HAP-1 (cell line): ENCODE measurements at regions not wholly inside any gene's neighbourhood (a gene's known extent, or its start where the extent isn't known, plus 50 kb on each side); places are given as distances from the start of the nearest gene placed in this dataset.

Experiments used
- DNase-seq, 2 experiments: peaks; one replicate each; pipeline ENCODE4 v3.0.0-alpha.2; 2016 to 2020; ENCODE audit warnings: low spot score in 2 of 2
- H3K27me3 ChIP-seq: fragments of 250-450 bp; sonication (Bioruptor Pico); 2 replicates; pipeline ENCODE4 v1.5.1; 2020; ENCODE audit warnings: low read depth, mild to moderate bottlenecking, moderate library complexity
- H3K36me3 ChIP-seq: fragments of 250-450 bp; sonication (Bioruptor Pico); replicated peaks from 2 replicates; pipeline ENCODE4 v1.5.1; 2020; ENCODE audit warnings: mild to moderate bottlenecking
- H3K4me1 ChIP-seq: fragments of 250-450 bp; sonication (Bioruptor Pico); 2 replicates; pipeline ENCODE4 v1.5.1; 2020; ENCODE audit warnings: mild to moderate bottlenecking
- H3K4me3 ChIP-seq: fragments of 250-450 bp; sonication (Bioruptor Pico); 2 replicates; pipeline ENCODE4 v1.5.1; 2020; ENCODE audit warnings: mild to moderate bottlenecking, moderate library complexity
- H3K9me3 ChIP-seq: fragments of 250-450 bp; sonication (Bioruptor Pico); 2 replicates; pipeline ENCODE4 v1.5.1; 2020; ENCODE audit warnings: mild to moderate bottlenecking, moderate library complexity
- in situ Hi-C: fragments of 300-500 bp; cut with MboI; formaldehyde crosslinking; loops from 3 replicates; pipeline ENCODE4 v1.14.3; 2020; ENCODE audit warnings: low sequenced_read_pairs, inconsistent platforms, mixed read lengths

GRCh38 chr16:8110572-8111514 is 479.5 kb downstream of the TMEM114 start:
- in situ Hi-C loops, result no loop called here
- no peak overlapping the region for H3K4me3 ChIP-seq
- H3K27me3 ChIP-seq, result no peaks in the 10 kb centered on the region
- no peaks in the 10 kb centered on the region for H3K36me3 ChIP-seq
- no peaks in the 10 kb centered on the region for H3K9me3 ChIP-seq
- no peaks in the 10 kb centered on the region for H3K4me1 ChIP-seq
- no peak for DNase-seq

GRCh38 chr16:8109510-8110369 is 480.6 kb downstream of the TMEM114 start:
- no peak for DNase-seq
- no peaks in the 10 kb centered on the region for H3K9me3 ChIP-seq
- H3K27me3 ChIP-seq, result no peaks in the 10 kb centered on the region
- H3K4me3 ChIP-seq, result no peak overlapping the region
- no peaks in the 10 kb centered on the region for H3K4me1 ChIP-seq
- no peaks in the 10 kb centered on the region for H3K36me3 ChIP-seq
- in situ Hi-C loops, result no loop called here

DNA sequence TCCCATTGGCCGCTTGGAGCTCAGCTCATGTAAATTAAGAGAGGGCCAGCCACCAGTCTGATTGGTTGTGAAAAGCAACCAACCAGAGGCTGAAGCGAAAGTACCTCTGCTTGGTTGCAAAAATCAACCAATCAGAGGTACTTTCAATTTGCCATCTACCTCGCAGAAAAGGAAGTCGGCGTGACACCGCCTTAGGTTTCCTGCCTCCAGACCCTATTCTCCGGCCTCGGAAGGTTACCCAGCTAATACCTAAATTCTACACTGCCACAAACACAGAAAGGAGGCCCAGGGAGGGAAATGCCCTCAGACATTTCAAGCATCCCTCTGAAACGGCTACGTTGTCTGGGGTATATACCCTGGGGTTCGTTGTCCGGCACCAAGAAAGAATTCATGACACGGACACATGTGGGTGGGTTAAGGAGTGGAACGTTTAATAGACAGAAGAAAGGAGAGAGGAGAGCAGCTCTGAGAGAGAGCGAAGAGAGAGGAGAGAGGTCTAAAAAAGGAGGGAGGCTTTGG is 481.3 kb downstream of the TMEM114 start:
- Histone ChIP-seq H3K4me1 (no peaks in the 10 kb centered on the region), H3K9me3 (no peaks in the 10 kb centered on the region), H3K4me3 (no peak overlapping the region), H3K36me3 (no peaks in the 10 kb centered on the region), H3K27me3 (no peaks in the 10 kb centered on the region)
- in situ Hi-C loops, result no loop called here
- DNase-seq, result no peak

DNA sequence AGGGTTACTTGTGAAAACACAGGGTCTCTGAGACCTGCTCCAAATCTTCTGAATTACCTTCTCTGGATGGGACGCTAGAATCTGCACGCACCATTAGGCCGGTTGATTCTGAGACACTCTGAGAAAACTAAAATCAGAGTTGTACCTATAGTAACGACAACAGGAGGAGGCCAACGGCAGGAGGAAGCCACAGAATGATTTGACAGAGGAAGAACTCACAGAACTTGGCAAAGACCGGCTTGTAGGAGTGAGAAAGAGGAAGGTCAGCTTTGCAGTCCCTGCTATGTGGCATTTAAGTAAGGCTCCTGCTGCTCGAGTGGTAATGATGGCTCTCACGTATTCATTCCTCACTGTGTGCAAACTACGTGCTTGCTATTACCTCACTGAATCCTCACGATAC is 483.0 kb downstream of the TMEM114 start:
- Histone ChIP-seq H3K4me3 (no peak overlapping the region), H3K36me3 (no peaks in the 10 kb centered on the region), H3K4me1 (no peaks in the 10 kb centered on the region), H3K9me3 (no peaks in the 10 kb centered on the region), H3K27me3 (no peaks in the 10 kb centered on the region)
- no peak for DNase-seq
- in situ Hi-C loops, result no loop called here

DNA sequence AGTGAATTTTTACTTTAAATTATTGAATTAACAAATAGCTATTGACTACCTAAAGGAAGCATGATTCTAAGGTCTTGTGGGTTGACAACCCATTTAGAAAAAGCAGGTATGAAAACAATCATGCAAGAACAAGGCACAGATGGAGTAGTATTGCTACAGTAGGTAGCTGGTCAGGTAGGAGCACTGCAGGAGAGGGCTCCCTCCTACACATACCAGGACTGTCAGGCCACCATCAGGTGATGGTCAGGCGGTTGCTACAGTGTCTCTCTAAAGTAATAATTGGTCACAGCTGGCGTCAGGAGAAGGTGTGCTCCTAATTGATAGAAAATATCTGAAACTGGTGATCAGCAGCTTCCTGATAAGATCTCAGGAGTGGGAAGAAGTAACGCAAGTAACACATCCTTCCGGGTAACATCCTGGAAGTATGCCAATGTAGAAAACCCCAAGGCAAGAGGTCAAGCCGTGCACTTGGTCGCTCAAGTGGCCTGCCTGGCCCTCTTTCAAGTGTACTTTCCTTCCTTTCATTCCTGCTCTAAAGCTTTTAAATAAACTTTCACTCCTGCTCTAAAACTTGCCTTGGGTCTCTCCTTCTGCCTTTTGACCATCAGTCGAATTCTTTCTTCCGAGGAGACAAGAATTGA is 486.5 kb downstream of the TMEM114 start:
- no peaks in the 10 kb centered on the region for H3K36me3 ChIP-seq
- in situ Hi-C loops, result no loop called here
- no peak for DNase-seq
- no peak overlapping the region for H3K4me3 ChIP-seq
- no peaks in the 10 kb centered on the region for H3K9me3 ChIP-seq
- H3K27me3 ChIP-seq, result no peaks in the 10 kb centered on the region
- H3K4me1 ChIP-seq, result no peaks in the 10 kb centered on the region

DNA sequence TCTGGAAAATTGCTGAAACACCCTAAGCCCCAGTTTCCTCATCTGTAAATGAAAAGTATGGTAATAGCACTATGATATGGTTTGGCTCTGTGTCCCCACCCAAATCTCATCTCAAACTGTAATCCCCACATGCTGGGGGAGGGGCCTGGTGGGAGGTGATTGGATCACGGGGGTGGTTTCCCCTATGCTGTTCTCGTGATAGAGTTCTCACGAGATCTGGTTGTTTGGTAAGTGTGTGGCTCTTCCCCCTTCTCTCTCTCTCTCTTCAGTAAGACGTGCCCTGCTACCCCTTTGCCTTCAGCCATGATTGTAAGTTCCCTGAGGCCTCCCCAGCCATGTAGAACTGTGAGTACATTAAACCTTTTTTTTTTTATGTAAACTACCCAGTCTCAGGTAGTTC is 490.7 kb downstream of the TMEM114 start:
- H3K9me3 ChIP-seq, result no peaks in the 10 kb centered on the region
- in situ Hi-C loops, result no loop called here
- no peak for DNase-seq
- H3K36me3 ChIP-seq, result no peaks in the 10 kb centered on the region
- no peaks in the 10 kb centered on the region for H3K4me1 ChIP-seq
- no peak overlapping the region for H3K4me3 ChIP-seq
- no peaks in the 10 kb centered on the region for H3K27me3 ChIP-seq

GRCh38 chr16:8098947-8099512 is 491.3 kb downstream of the TMEM114 start:
- no peak for DNase-seq
- in situ Hi-C loops, result no loop called here
- H3K4me1 ChIP-seq, result no peaks in the 10 kb centered on the region
- no peaks in the 10 kb centered on the region for H3K36me3 ChIP-seq
- H3K9me3 ChIP-seq, result no peaks in the 10 kb centered on the region
- no peaks in the 10 kb centered on the region for H3K27me3 ChIP-seq
- no peak overlapping the region for H3K4me3 ChIP-seq

GRCh38 chr16:8096211-8096610 is 494.1 kb downstream of the TMEM114 start:
- no peak overlapping the region for H3K4me3 ChIP-seq
- DNase-seq, result no peak
- no peaks in the 10 kb centered on the region for H3K4me1 ChIP-seq
- in situ Hi-C loops, result no loop called here
- H3K36me3 ChIP-seq, result no peaks in the 10 kb centered on the region
- no peaks in the 10 kb centered on the region for H3K9me3 ChIP-seq
- H3K27me3 ChIP-seq, result no peaks in the 10 kb centered on the region

DNA sequence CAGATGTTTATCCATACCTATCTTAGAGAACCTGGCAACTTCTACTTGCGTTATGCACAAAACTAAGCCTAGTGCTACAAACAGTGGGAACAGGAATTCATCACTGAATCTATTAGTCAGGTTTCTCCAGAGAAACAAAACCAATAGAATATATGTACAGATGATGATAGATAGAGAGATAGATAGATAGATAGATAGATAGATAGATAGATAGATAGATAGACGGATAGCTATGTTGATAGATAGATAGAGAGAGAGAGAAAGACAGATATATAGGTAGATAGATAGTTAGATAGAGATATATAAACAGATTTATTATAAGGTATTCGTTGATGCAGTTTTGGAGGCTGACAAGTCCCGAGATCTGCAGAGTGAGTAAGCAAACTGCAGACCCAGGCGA is 495.6 kb downstream of the TMEM114 start:
- in situ Hi-C loops, result no loop called here
- Histone ChIP-seq H3K9me3 (no peaks in the 10 kb centered on the region), H3K4me3 (no peak overlapping the region), H3K36me3 (no peaks in the 10 kb centered on the region), H3K4me1 (no peaks in the 10 kb centered on the region), H3K27me3 (no peaks in the 10 kb centered on the region)
- no peak for DNase-seq

DNA sequence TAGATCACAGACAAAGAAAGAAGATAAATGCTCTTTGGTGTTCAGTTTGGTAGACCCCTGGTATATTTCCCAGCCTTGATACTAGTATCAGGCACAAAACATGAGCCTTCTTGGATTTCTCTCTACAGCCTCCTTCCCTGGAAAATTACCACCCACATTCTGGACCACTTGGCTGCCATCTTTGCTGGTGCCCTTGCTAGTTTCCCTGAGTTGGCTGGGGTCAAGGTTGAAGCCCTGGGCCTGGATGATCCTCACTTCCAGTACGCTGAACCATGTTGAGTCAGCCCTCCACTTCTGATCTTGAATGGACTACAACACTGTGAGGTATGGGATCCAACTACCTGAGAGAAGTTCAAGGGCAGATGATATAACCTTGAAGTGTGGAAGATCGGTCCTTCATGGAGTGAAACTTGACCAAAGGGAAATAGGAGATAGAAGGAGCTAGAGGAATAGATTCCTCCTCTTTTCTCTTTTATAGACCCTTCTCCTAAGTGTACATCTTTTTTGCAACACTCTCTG is 501.4 kb downstream of the TMEM114 start:
- Histone ChIP-seq H3K27me3 (no peaks in the 10 kb centered on the region), H3K9me3 (no peaks in the 10 kb centered on the region; the same call in 1 of the 2 replicates), H3K36me3 (no peaks in the 10 kb centered on the region), H3K4me3 (no peak overlapping the region), H3K4me1 (no peaks in the 10 kb centered on the region)
- in situ Hi-C loops, result no loop called here
- no peak for DNase-seq

- H3K9me3 ChIP-seq, result no peaks in the 10 kb centered on the region; the same call in 1 of the 2 replicates
- no peaks in the 10 kb centered on the region for H3K4me1 ChIP-seq
- H3K36me3 ChIP-seq, result no peaks in the 10 kb centered on the region
- no peaks in the 10 kb centered on the region for H3K27me3 ChIP-seq
- DNase-seq, result no peak
- H3K4me3 ChIP-seq, result no peak overlapping the region
- in situ Hi-C loops, result no loop called here
Measured at GRCh38 chr16:8087597-8088289, 502.6 kb downstream of the TMEM114 start.

DNA sequence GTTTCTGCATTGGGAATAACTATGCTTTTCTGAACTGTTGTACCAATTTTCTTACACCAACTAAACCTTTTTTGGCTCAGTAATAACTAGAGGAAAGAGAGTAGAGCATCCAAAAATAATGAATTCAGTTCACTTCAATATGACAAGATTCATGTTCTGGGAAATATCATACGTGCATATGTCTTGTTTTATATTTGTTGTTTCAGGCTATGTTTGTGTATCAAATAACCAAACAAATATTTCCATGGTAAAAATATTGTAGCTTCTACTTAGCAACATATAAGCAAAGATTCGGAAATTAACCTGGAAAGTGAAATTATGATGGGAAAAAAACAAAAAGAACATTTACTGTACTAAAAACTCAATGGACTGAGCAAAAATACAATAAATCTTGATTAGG is 503.2 kb downstream of the TMEM114 start:
- DNase-seq, result no peak
- Histone ChIP-seq H3K9me3 (no peaks in the 10 kb centered on the region; the same call in 1 of the 2 replicates), H3K36me3 (no peaks in the 10 kb centered on the region), H3K4me1 (no peaks in the 10 kb centered on the region), H3K27me3 (no peaks in the 10 kb centered on the region), H3K4me3 (no peak overlapping the region)
- in situ Hi-C loops, result no loop called here

- no peak overlapping the region for H3K4me3 ChIP-seq
- no peaks in the 10 kb centered on the region for H3K27me3 ChIP-seq
- DNase-seq, result no peak
- no peaks in the 10 kb centered on the region; the same call in 1 of the 2 replicates for H3K9me3 ChIP-seq
- no peaks in the 10 kb centered on the region for H3K36me3 ChIP-seq
- H3K4me1 ChIP-seq, result no peaks in the 10 kb centered on the region
- in situ Hi-C loops, result no loop called here
Measured at GRCh38 chr16:8084882-8085281, 505.4 kb downstream of the TMEM114 start.
